WTC11 (cell line): ENCODE measurements at regions not wholly inside any gene's neighbourhood (a gene's known extent, or its start where the extent isn't known, plus 50 kb on each side); places are given as distances from the start of the nearest gene placed in this dataset.

ENCODE experiments used
- ATAC-seq: fragments of 200-7000 bp; cut with Tn5 transposase; 2 replicates; pipeline ENCODE4 v1.10.0; 2021; ENCODE audit warnings: mild to moderate bottlenecking, moderate library complexity
- CTCF ChIA-PET: fragments of 300-600 bp; sonication (Branson Sonifier 250); formaldehyde crosslinking; loops from one replicate; lab custom pipeline; 2021; ENCODE audit warnings: antibody characterized with exemption; lab: Charles Lee
- POLR2A ChIA-PET: fragments of 350-600 bp; sonication (Branson Sonifier 250); formaldehyde crosslinking; loops from one replicate; lab custom pipeline; 2021; ENCODE audit warnings: antibody characterized with exemption; lab: Charles Lee
- DNase-seq: peaks from one replicate; pipeline ENCODE4 v3.0.0; 2021; ENCODE audit warnings: low spot score
- H3K27ac Mint-ChIP-seq: 2 replicates; pipeline ENCODE4 v1.8.0; 2021; ENCODE audit warnings: mixed read lengths
- H3K27me3 Mint-ChIP-seq: 2 replicates; pipeline ENCODE4 v1.8.0; 2021; ENCODE audit warnings: low read depth, mild to moderate bottlenecking, moderate library complexity, mixed read lengths
- H3K36me3 Mint-ChIP-seq: 2 replicates; pipeline ENCODE4 v1.8.0; 2021; ENCODE audit warnings: mixed read lengths
- H3K4me1 Mint-ChIP-seq: 2 replicates; pipeline ENCODE4 v1.8.0; 2022; ENCODE audit warnings: mixed read lengths
- H3K4me3 Mint-ChIP-seq: 2 replicates; pipeline ENCODE4 v1.8.0; 2021; ENCODE audit warnings: mild to moderate bottlenecking, moderate library complexity, mixed read lengths
- H3K9me3 Mint-ChIP-seq: 2 replicates; pipeline ENCODE4 v1.8.0; 2021; ENCODE audit warnings: mixed read lengths
- CREB1 ChIP-seq: sonication (generic); formaldehyde crosslinking; IDR thresholded peaks from 2 replicates; pipeline ENCODE4 v1.8.0; 2023; ENCODE audit warnings: mild to moderate bottlenecking, missing genetic modification reagents
- FOXJ3 ChIP-seq: sonication (generic); formaldehyde crosslinking; IDR thresholded peaks from 2 replicates; pipeline ENCODE4 v1.9.0; 2021; ENCODE audit warnings: missing genetic modification reagents, mild to moderate bottlenecking, borderline replicate concordance
- GRHL2 ChIP-seq: fragments of 250-450 bp; sonication (Bioruptor Pico); IDR thresholded peaks from 2 replicates; pipeline ENCODE4 v1.8.0; 2022; ENCODE audit warnings: mild to moderate bottlenecking, moderate library complexity; ENCODE audit not compliant: insufficient replicate concordance, severe bottlenecking
- IRF2 ChIP-seq: sonication (generic); formaldehyde crosslinking; IDR thresholded peaks from 2 replicates; pipeline ENCODE4 v1.8.0; 2022; ENCODE audit warnings: low read depth, missing genetic modification reagents, borderline replicate concordance
- JAZF1 ChIP-seq: fragments of 250-450 bp; sonication (Bioruptor Pico); IDR thresholded peaks from 2 replicates; pipeline ENCODE4 v1.9.0; 2021; ENCODE audit warnings: moderate library complexity, mild to moderate bottlenecking, inconsistent platforms
- JUN ChIP-seq: sonication (generic); formaldehyde crosslinking; IDR thresholded peaks from 2 replicates; pipeline ENCODE4 v1.8.0; 2023; ENCODE audit warnings: mild to moderate bottlenecking, missing genetic modification reagents
- KAT7 ChIP-seq: sonication (generic); formaldehyde crosslinking; IDR thresholded peaks from 2 replicates; pipeline ENCODE4 v1.8.1; 2023; ENCODE audit warnings: missing genetic modification reagents, mild to moderate bottlenecking, borderline replicate concordance
- PRRX2 ChIP-seq: fragments of 250-450 bp; sonication (Bioruptor Pico); IDR thresholded peaks from 2 replicates; pipeline ENCODE4 v1.8.0; 2021; ENCODE audit warnings: mild to moderate bottlenecking
- SOX15 ChIP-seq: fragments of 250-450 bp; sonication (Bioruptor Pico); IDR thresholded peaks from 2 replicates; pipeline ENCODE4 v1.9.0; 2021; ENCODE audit warnings: mild to moderate bottlenecking
- ZBTB21 ChIP-seq: sonication (generic); formaldehyde crosslinking; IDR thresholded peaks from 2 replicates; pipeline ENCODE4 v1.8.1; 2023; ENCODE audit warnings: mild to moderate bottlenecking, missing genetic modification reagents, borderline replicate concordance
- ZNF396 ChIP-seq: fragments of 250-450 bp; sonication (Bioruptor Pico); IDR thresholded peaks from 2 replicates; pipeline ENCODE4 v1.8.0; 2021; ENCODE audit warnings: mild to moderate bottlenecking, moderate library complexity, borderline replicate concordance
- TF ChIP-seq, protein P1 (sequence below): sonication (generic); formaldehyde crosslinking; IDR thresholded peaks from 2 replicates; pipeline ENCODE4 v1.8.1; 2022; ENCODE audit warnings: missing genetic modification reagents, borderline replicate concordance
- TF ChIP-seq, protein P2 (sequence below): fragments of 250-450 bp; sonication (Bioruptor Pico); IDR thresholded peaks from 2 replicates; pipeline ENCODE4 v1.9.0; 2021; ENCODE audit warnings: moderate library complexity, mild to moderate bottlenecking, inconsistent platforms, borderline replicate concordance
- TF ChIP-seq, protein P3 (sequence below): sonication (generic); formaldehyde crosslinking; IDR thresholded peaks from 2 replicates; pipeline ENCODE4 v1.8.1; 2022; ENCODE audit warnings: low read depth, missing genetic modification reagents, borderline replicate concordance
- TF ChIP-seq, protein P4 (sequence below): sonication (generic); formaldehyde crosslinking; IDR thresholded peaks from 2 replicates; pipeline ENCODE4 v1.8.0; 2023; ENCODE audit warnings: missing genetic modification reagents, mild to moderate bottlenecking, borderline replicate concordance
- TF ChIP-seq, protein P5 (sequence below): fragments of 200-600 bp; IDR thresholded peaks from 2 replicates; pipeline ENCODE4 v1.8.0; 2022; ENCODE audit warnings: antibody characterized with exemption
- TF ChIP-seq, protein P6 (sequence below): sonication (generic); formaldehyde crosslinking; IDR thresholded peaks from 2 replicates; pipeline ENCODE4 v1.8.0; 2023; ENCODE audit warnings: mild to moderate bottlenecking, missing genetic modification reagents

DNA sequence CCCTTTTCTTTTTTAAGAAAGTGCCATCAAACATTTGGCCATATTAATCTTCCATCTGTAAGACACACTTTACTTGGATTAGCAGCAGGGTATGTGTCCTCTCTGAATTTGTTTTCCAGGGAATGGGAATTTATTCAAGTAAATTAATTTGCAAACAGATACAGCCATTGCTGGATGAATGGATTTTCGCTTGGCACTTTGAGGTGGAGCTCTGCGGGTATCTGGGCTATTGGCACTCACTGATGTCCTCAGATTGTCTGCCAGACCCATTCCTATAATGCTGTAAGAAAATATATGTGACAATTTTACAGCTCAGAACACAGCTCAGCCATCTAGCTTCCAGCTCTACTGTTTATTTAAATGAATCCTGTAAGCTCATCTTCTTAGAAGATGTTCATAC, 201.2 kb upstream of the CDH20 start:
- no peak for DNase-seq
- H3K27me3 Mint-ChIP-seq, result no peaks in the 10 kb centered on the region
- TF ChIP-seq, protein P1, sequence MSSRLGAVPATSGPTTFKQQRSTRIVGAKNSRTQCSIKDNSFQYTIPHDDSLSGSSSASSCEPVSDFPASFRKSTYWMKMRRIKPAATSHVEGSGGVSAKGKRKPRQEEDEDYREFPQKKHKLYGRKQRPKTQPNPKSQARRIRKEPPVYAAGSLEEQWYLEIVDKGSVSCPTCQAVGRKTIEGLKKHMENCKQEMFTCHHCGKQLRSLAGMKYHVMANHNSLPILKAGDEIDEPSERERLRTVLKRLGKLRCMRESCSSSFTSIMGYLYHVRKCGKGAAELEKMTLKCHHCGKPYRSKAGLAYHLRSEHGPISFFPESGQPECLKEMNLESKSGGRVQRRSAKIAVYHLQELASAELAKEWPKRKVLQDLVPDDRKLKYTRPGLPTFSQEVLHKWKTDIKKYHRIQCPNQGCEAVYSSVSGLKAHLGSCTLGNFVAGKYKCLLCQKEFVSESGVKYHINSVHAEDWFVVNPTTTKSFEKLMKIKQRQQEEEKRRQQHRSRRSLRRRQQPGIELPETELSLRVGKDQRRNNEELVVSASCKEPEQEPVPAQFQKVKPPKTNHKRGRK (CRISPR knock-in tag), result no peak
- TF ChIP-seq, protein P2, sequence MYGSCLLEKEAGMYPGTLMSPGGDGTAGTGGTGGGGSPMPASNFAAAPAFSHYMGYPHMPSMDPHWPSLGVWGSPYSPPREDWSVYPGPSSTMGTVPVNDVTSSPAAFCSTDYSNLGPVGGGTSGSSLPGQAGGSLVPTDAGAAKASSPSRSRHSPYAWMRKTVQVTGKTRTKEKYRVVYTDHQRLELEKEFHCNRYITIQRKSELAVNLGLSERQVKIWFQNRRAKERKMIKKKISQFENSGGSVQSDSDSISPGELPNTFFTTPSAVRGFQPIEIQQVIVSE (CRISPR knock-in tag), result no peak
- TF ChIP-seq FOXJ3 (no peak), JUN (no peak), ZBTB21 (CRISPR knock-in tag) (no peak), SOX15 (CRISPR knock-in tag) (no peak)
- TF ChIP-seq, all 79 proteins: peak for 0
- CTCF ChIA-PET, result no interaction called here
- H3K27ac Mint-ChIP-seq, result no peak overlapping the region
- H3K4me1 Mint-ChIP-seq, result peaks cover 13% of the 10 kb centered on the region
- POLR2A ChIA-PET, result no interaction called here
- H3K36me3 Mint-ChIP-seq, result no peaks in the 10 kb centered on the region
- H3K4me3 Mint-ChIP-seq, result no peak overlapping the region
- H3K9me3 Mint-ChIP-seq, result no peaks in the 10 kb centered on the region
- ATAC-seq, result no peak

DNA sequence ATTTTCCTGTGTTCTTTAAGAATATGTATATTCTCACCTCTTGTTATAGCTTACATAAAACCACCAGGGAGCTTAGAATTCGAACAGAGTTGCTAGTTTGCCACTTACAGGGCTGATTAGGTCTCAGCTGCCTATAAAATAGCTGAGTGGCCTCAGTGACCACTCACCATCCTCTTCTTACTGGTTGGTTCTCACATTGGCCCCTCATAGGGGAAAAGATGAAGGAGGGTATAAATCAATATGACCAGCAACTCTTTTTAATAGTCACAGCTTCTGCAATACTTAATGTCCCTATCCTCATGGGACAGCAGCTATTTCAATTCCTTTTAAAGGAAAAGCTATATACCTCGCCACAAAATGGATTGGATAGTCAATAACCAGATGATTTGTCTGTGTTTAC, 199.4 kb upstream of the CDH20 start:
- TF ChIP-seq, protein P3, sequence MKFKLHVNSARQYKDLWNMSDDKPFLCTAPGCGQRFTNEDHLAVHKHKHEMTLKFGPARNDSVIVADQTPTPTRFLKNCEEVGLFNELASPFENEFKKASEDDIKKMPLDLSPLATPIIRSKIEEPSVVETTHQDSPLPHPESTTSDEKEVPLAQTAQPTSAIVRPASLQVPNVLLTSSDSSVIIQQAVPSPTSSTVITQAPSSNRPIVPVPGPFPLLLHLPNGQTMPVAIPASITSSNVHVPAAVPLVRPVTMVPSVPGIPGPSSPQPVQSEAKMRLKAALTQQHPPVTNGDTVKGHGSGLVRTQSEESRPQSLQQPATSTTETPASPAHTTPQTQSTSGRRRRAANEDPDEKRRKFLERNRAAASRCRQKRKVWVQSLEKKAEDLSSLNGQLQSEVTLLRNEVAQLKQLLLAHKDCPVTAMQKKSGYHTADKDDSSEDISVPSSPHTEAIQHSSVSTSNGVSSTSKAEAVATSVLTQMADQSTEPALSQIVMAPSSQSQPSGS (CRISPR knock-in tag), result no peak
- no peak for TF ChIP-seq IRF2 (CRISPR knock-in tag)
- TF ChIP-seq, protein P4, sequence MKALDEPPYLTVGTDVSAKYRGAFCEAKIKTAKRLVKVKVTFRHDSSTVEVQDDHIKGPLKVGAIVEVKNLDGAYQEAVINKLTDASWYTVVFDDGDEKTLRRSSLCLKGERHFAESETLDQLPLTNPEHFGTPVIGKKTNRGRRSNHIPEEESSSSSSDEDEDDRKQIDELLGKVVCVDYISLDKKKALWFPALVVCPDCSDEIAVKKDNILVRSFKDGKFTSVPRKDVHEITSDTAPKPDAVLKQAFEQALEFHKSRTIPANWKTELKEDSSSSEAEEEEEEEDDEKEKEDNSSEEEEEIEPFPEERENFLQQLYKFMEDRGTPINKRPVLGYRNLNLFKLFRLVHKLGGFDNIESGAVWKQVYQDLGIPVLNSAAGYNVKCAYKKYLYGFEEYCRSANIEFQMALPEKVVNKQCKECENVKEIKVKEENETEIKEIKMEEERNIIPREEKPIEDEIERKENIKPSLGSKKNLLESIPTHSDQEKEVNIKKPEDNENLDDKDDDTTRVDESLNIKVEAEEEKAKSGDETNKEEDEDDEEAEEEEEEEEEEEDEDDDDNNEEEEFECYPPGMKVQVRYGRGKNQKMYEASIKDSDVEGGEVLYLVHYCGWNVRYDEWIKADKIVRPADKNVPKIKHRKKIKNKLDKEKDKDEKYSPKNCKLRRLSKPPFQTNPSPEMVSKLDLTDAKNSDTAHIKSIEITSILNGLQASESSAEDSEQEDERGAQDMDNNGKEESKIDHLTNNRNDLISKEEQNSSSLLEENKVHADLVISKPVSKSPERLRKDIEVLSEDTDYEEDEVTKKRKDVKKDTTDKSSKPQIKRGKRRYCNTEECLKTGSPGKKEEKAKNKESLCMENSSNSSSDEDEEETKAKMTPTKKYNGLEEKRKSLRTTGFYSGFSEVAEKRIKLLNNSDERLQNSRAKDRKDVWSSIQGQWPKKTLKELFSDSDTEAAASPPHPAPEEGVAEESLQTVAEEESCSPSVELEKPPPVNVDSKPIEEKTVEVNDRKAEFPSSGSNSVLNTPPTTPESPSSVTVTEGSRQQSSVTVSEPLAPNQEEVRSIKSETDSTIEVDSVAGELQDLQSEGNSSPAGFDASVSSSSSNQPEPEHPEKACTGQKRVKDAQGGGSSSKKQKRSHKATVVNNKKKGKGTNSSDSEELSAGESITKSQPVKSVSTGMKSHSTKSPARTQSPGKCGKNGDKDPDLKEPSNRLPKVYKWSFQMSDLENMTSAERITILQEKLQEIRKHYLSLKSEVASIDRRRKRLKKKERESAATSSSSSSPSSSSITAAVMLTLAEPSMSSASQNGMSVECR, result no peak
- ATAC-seq (no peak), DNase-seq (no peak)
- Mint-ChIP-seq H3K4me1 (peaks cover 13% of the 10 kb centered on the region), H3K27me3 (no peaks in the 10 kb centered on the region), H3K4me3 (no peak overlapping the region), H3K9me3 (no peaks in the 10 kb centered on the region), H3K36me3 (no peaks in the 10 kb centered on the region), H3K27ac (no peak overlapping the region)
- POLR2A ChIA-PET, result no interaction called here
- CTCF ChIA-PET, result no interaction called here

DNA sequence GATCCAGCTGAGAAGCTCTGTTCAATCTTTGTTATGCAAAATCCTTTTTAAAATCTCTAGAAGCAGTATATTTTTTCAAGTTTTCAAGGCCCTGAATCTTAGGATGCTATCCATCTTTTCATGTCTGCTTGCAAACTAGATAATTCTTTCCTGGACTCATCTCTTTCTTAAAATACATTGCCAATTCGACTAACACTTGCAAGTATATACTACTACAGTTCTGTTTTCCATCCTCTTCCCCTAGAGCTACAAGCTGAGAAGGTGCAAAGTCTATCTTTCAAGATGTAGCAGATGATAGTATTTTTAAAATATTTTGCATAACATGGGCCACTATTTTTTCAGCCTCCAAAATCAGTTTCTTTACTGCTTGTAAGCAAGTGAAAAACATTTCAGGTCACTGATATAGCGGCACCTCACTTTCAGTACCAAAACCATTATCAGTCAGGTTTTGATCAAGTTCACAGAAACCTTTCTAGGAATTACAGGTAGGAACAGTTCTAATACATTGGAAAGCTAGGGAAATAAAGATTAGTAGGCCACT, 196.4 kb upstream of the CDH20 start:
- H3K36me3 Mint-ChIP-seq, result no peaks in the 10 kb centered on the region
- peaks cover 7% of the 10 kb centered on the region for H3K9me3 Mint-ChIP-seq
- no peak overlapping the region for H3K27ac Mint-ChIP-seq
- H3K27me3 Mint-ChIP-seq, result no peaks in the 10 kb centered on the region
- POLR2A ChIA-PET, result interaction anchor here (0.5 kb wide), 1 partner anchor 411 kb away, joined by 5 read pairs; no protein-coding TSS in a partner anchor
- no peak for ATAC-seq
- TF ChIP-seq PRRX2 (CRISPR knock-in tag), result no peak
- no peak for TF ChIP-seq JAZF1 (CRISPR knock-in tag)
- TF ChIP-seq, protein P5, sequence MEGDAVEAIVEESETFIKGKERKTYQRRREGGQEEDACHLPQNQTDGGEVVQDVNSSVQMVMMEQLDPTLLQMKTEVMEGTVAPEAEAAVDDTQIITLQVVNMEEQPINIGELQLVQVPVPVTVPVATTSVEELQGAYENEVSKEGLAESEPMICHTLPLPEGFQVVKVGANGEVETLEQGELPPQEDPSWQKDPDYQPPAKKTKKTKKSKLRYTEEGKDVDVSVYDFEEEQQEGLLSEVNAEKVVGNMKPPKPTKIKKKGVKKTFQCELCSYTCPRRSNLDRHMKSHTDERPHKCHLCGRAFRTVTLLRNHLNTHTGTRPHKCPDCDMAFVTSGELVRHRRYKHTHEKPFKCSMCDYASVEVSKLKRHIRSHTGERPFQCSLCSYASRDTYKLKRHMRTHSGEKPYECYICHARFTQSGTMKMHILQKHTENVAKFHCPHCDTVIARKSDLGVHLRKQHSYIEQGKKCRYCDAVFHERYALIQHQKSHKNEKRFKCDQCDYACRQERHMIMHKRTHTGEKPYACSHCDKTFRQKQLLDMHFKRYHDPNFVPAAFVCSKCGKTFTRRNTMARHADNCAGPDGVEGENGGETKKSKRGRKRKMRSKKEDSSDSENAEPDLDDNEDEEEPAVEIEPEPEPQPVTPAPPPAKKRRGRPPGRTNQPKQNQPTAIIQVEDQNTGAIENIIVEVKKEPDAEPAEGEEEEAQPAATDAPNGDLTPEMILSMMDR, result no peak
- no peak for TF ChIP-seq CREB1
- TF ChIP-seq, protein P6, sequence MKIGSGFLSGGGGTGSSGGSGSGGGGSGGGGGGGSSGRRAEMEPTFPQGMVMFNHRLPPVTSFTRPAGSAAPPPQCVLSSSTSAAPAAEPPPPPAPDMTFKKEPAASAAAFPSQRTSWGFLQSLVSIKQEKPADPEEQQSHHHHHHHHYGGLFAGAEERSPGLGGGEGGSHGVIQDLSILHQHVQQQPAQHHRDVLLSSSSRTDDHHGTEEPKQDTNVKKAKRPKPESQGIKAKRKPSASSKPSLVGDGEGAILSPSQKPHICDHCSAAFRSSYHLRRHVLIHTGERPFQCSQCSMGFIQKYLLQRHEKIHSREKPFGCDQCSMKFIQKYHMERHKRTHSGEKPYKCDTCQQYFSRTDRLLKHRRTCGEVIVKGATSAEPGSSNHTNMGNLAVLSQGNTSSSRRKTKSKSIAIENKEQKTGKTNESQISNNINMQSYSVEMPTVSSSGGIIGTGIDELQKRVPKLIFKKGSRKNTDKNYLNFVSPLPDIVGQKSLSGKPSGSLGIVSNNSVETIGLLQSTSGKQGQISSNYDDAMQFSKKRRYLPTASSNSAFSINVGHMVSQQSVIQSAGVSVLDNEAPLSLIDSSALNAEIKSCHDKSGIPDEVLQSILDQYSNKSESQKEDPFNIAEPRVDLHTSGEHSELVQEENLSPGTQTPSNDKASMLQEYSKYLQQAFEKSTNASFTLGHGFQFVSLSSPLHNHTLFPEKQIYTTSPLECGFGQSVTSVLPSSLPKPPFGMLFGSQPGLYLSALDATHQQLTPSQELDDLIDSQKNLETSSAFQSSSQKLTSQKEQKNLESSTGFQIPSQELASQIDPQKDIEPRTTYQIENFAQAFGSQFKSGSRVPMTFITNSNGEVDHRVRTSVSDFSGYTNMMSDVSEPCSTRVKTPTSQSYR (CRISPR knock-in tag), result no peak
- no peak for TF ChIP-seq KAT7 (CRISPR knock-in tag)
- TF ChIP-seq GRHL2 (CRISPR knock-in tag), result no peak
- no peak for TF ChIP-seq ZNF396 (CRISPR knock-in tag)
- TF ChIP-seq, all 79 proteins: peak for 0
- Mint-ChIP-seq H3K4me3 (no peak overlapping the region), H3K4me1 (peaks cover 10% of the 10 kb centered on the region)
- CTCF ChIA-PET, result no interaction called here
- no peak for DNase-seq
